HCT116 (cell line): ENCODE measurements at regions not wholly inside any gene's neighbourhood (a gene's known extent, or its start where the extent isn't known, plus 50 kb on each side); places are given as distances from the start of the nearest gene placed in this dataset.

Experiments used
- ATAC-seq: fragments of 200-7000 bp; cut with Tn5 transposase; 2 replicates; pipeline ENCODE4 v1.9.1; 2020; ENCODE audit warnings: mild to moderate bottlenecking, moderate library complexity
- BruUV-seq: library from RNA; stranded (reverse); fragments of 400-500 nt; replicated peaks from 2 replicates; lab custom pipeline; 2021; lab: Mats Ljungman, UMichigan
- CTCF ChIA-PET: fragments of 300-600 bp; sonication (Branson Sonifier 250); formaldehyde crosslinking; loops from one replicate; lab custom pipeline; 2021; ENCODE audit warnings: antibody characterized with exemption; lab: Charles Lee
- POLR2A ChIA-PET: fragments of 300-600, 350-600 bp; sonication (Branson Sonifier 250); formaldehyde crosslinking; loops from one replicate; lab custom pipeline; 2021; ENCODE audit warnings: antibody characterized with exemption; lab: Charles Lee
- RAD21 ChIA-PET, 2 experiments: fragments of 300-600 bp; sonication (Branson Sonifier 250); formaldehyde crosslinking; loops; one replicate each; lab custom pipeline; 2023; ENCODE audit warnings: low total read pairs in 2 of 2; ENCODE audit not compliant: uncharacterized antibody in 2 of 2, unreplicated experiment in 2 of 2, low non-redundant PET in 1 of 2; lab: Charles Lee
- DNase-seq: peaks from one replicate; pipeline ENCODE4 v3.0.0-alpha.2; 2010; ENCODE audit warnings: low read depth, low spot score
- H2AFZ ChIP-seq: fragments of 200-600 bp; shearing (Covaris generic), sonication (generic); 2 replicates; pipeline ENCODE4 v1.6.1; 2017; ENCODE audit warnings: low read depth, mixed run types, mixed read lengths, antibody characterized with exemption, low read length; ENCODE audit not compliant: poor library complexity, severe bottlenecking
- H3K27ac ChIP-seq: 2 replicates; pipeline ENCODE4 v1.5.1; 2012; ENCODE audit warnings: low read depth, low read length
- H3K27me3 ChIP-seq: fragments of 200-600 bp; sonication (generic); 2 replicates; pipeline ENCODE4 v1.6.1; 2016; ENCODE audit warnings: mixed run types, low read length, mixed read lengths; ENCODE audit not compliant: insufficient read depth
- H3K36me3 ChIP-seq, 2 experiments: fragments of 200-500 bp in 1 of 2; fragments of 200-600 bp in 1 of 2; sonication (Bioruptor generic) in 1 of 2; sonication (generic) in 1 of 2; 2 replicates each; pipeline versions ENCODE4 v1.5.1 to v1.6.1; 2014 to 2016; ENCODE audit warnings: low read length in 2 of 2, inconsistent platforms in 1 of 2, mixed read lengths in 1 of 2, mixed run types in 1 of 2; ENCODE audit not compliant: insufficient read depth in 2 of 2, control insufficient read depth in 1 of 2
- H3K4me1 ChIP-seq, 2 experiments: fragments of 200-600 bp in 1 of 2; sonication (generic) in 1 of 2; 2 replicates each; pipeline versions ENCODE4 v1.5.1 to v1.6.1; 2012 to 2017; ENCODE audit warnings: low read length in 2 of 2, inconsistent platforms in 1 of 2, mild to moderate bottlenecking in 1 of 2, mixed read lengths in 1 of 2, mixed run types in 1 of 2, moderate library complexity in 1 of 2; ENCODE audit not compliant: insufficient read depth in 2 of 2, control insufficient read depth in 1 of 2
- H3K4me2 ChIP-seq: fragments of 200-600 bp; sonication (generic); 2 replicates; pipeline ENCODE4 v1.6.1; 2017; ENCODE audit warnings: mixed run types, low read length, mixed read lengths
- H3K4me3 ChIP-seq, 2 experiments: fragments of 200-600 bp in 1 of 2; sonication (generic) in 1 of 2; replicated peaks in 1 of 2; 2 replicates each; pipeline ENCODE4 v1.5.1; 2011 to 2016; ENCODE audit warnings: low read length in 2 of 2, control low read depth in 1 of 2, low read depth in 1 of 2, mild to moderate bottlenecking in 1 of 2, mixed read lengths in 1 of 2, mixed run types in 1 of 2
- H3K79me2 ChIP-seq: fragments of 200-600 bp; sonication (generic); 2 replicates; pipeline ENCODE4 v1.6.1; 2017; ENCODE audit warnings: mild to moderate bottlenecking, mixed run types, low read length, moderate library complexity, mixed read lengths; ENCODE audit not compliant: insufficient read depth
- H3K9ac ChIP-seq: fragments of 200-600 bp; sonication (generic); 2 replicates; pipeline ENCODE4 v1.6.1; 2016; ENCODE audit warnings: low read length, mixed read lengths
- H3K9me2 ChIP-seq: fragments of 200-600 bp; sonication (generic), shearing (Covaris generic); 2 replicates; pipeline ENCODE4 v1.6.1; 2017; ENCODE audit warnings: mixed run types, mild to moderate bottlenecking, moderate library complexity; ENCODE audit not compliant: insufficient read depth
- H3K9me3 ChIP-seq, 2 experiments: fragments of 200-500 bp in 1 of 2; fragments of 200-600 bp in 1 of 2; sonication (Bioruptor generic) in 1 of 2; sonication (generic) in 1 of 2; 2 replicates each; pipeline ENCODE4 v1.6.1; 2014 to 2017; ENCODE audit warnings: low read length in 2 of 2, mixed read lengths in 2 of 2, inconsistent platforms in 1 of 2, low read depth in 1 of 2, mild to moderate bottlenecking in 1 of 2, mixed run types in 1 of 2, moderate library complexity in 1 of 2; ENCODE audit not compliant: control insufficient read depth in 1 of 2, insufficient read depth in 1 of 2
- H4K20me1 ChIP-seq: fragments of 200-600 bp; sonication (generic), shearing (Covaris generic); 2 replicates; pipeline ENCODE4 v1.6.1; 2017; ENCODE audit warnings: mixed run types, mild to moderate bottlenecking, moderate library complexity; ENCODE audit not compliant: insufficient read depth
- CBX3 ChIP-seq: IDR thresholded peaks from 2 replicates; pipeline ENCODE4 v1.6.1; 2012; ENCODE audit warnings: low read depth
- EGR1 ChIP-seq: IDR thresholded peaks from 2 replicates; pipeline ENCODE4 v1.6.1; 2012; ENCODE audit warnings: low read depth
- ELF1 ChIP-seq: IDR thresholded peaks from 2 replicates; pipeline ENCODE4 v1.6.1; 2012; ENCODE audit warnings: low read depth, borderline replicate concordance
- JUND ChIP-seq: IDR thresholded peaks from 2 replicates; pipeline ENCODE4 v1.6.1; 2012
- POLR2A ChIP-seq: IDR thresholded peaks from 2 replicates; pipeline ENCODE4 v1.7.0; 2011; ENCODE audit warnings: borderline replicate concordance; ENCODE audit not compliant: insufficient read depth, insufficient read length; ENCODE audit errors: extremely low read depth
- SIN3A ChIP-seq: IDR thresholded peaks from 2 replicates; pipeline ENCODE4 v1.6.1; 2012; ENCODE audit warnings: low read depth
- SRF ChIP-seq: IDR thresholded peaks from 2 replicates; pipeline ENCODE4 v1.6.1; 2012; ENCODE audit warnings: low read depth
- ZBTB33 ChIP-seq: IDR thresholded peaks from 2 replicates; pipeline ENCODE4 v1.6.1; 2011; ENCODE audit warnings: mild to moderate bottlenecking, low read length, moderate library complexity; ENCODE audit not compliant: insufficient replicate concordance; ENCODE audit errors: extremely low read depth
- intact Hi-C: fragments of 100-400 bp; cut with micrococcal nuclease; formaldehyde crosslinking; loops from 2 replicates; pipeline ENCODE4 v1.10.0; 2022
- TF ChIP-seq, protein P1 (sequence below): IDR thresholded peaks from 2 replicates; pipeline ENCODE4 v1.6.1; 2012
- TF ChIP-seq, protein P2 (sequence below): IDR thresholded peaks from 2 replicates; pipeline ENCODE4 v1.6.1; 2012
- TF ChIP-seq, protein P3 (sequence below): IDR thresholded peaks from 2 replicates; pipeline ENCODE4 v1.6.1; 2012; ENCODE audit warnings: low read depth
- TF ChIP-seq, protein P4 (sequence below), 3 experiments: fragments of 200-600 bp in 1 of 3; sonication (generic) in 1 of 3; IDR thresholded peaks in 2 of 3; conservative IDR thresholded peaks in 1 of 3; 2 replicates each; pipeline ENCODE4 v1.5.1; 2012 to 2017; ENCODE audit warnings: low read depth in 2 of 3, low read length in 2 of 3, antibody characterized with exemption in 1 of 3, borderline replicate concordance in 1 of 3, control low read depth in 1 of 3, mild to moderate bottlenecking in 1 of 3, mixed read lengths in 1 of 3, mixed run types in 1 of 3, moderate library complexity in 1 of 3; ENCODE audit not compliant: insufficient read depth in 1 of 3

DNA sequence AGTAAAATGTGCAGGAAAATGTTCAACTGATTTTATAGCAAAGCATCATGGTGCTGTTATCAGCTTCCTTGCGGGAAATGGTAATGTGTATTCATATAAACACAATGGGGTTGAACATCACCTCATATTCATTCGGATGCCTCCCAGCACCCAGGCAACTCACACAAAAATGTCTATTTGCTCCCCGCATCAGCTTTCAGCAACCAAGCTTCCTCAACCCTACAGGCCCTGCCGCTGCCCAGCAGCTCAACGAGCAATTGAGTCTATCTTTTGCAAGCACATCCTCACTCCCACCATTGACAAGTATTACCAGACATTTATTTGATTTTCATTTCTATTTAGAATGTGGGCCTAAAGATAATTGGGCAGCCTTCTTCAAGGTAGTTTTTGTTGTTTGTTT, 2161.4 kb upstream of the PIK3C3 start:
- no peak overlapping the region for H3K4me3 ChIP-seq
- ChIA-PET POLR2A (no interaction called here), RAD21 (no interaction called here), CTCF (no interaction called here)
- no peaks in the 10 kb centered on the region for H3K36me3 ChIP-seq
- no peaks in the 10 kb centered on the region for H3K9me3 ChIP-seq
- no peak overlapping the region for H3K27ac ChIP-seq
- intact Hi-C loops = no loop called here
- no peak overlapping the region for H3K4me2 ChIP-seq
- H2AFZ ChIP-seq = no peak overlapping the region
- no peak for TF ChIP-seq ZBTB33
- TF ChIP-seq, protein P1, sequence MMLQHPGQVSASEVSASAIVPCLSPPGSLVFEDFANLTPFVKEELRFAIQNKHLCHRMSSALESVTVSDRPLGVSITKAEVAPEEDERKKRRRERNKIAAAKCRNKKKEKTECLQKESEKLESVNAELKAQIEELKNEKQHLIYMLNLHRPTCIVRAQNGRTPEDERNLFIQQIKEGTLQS = no peak
- no peak for TF ChIP-seq EGR1
- TF ChIP-seq, protein P2, sequence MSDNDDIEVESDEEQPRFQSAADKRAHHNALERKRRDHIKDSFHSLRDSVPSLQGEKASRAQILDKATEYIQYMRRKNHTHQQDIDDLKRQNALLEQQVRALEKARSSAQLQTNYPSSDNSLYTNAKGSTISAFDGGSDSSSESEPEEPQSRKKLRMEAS = no peak
- no peak for TF ChIP-seq SIN3A
- no TSS peak for BruUV-seq
- no peaks in the 10 kb centered on the region for H3K9me2 ChIP-seq
- no peak for ATAC-seq
- peaks cover 77% of the 10 kb centered on the region for H3K79me2 ChIP-seq
- no peaks in the 10 kb centered on the region for H3K27me3 ChIP-seq
- no peak for DNase-seq
- H4K20me1 ChIP-seq = no peaks in the 10 kb centered on the region
- H3K4me1 ChIP-seq = peaks cover 0 to under 1% of the 10 kb centered on the region in 2 experiments; a peak in 1 of 4 replicates
- H3K9ac ChIP-seq = no peak overlapping the region

- DNase-seq (no peak), ATAC-seq (no peak)
- BruUV-seq = no TSS peak
- Histone ChIP-seq H2AFZ (no peak overlapping the region), H3K9me2 (no peaks in the 10 kb centered on the region), H3K36me3 (no peaks in the 10 kb centered on the region), H3K4me2 (no peak overlapping the region), H3K27me3 (no peaks in the 10 kb centered on the region), H3K9ac (no peak overlapping the region), H3K27ac (no peak overlapping the region), H3K79me2 (peaks cover 60% of the 10 kb centered on the region), H3K4me1 (no peaks in the 10 kb centered on the region), H3K4me3 (no peak overlapping the region), H3K9me3 (no peaks in the 10 kb centered on the region), H4K20me1 (no peaks in the 10 kb centered on the region)
- RAD21 ChIA-PET = no interaction called here
- CTCF ChIA-PET = no interaction called here
- intact Hi-C loops = no loop called here
- POLR2A ChIA-PET = no interaction called here
- no peak for TF ChIP-seq POLR2A
- TF ChIP-seq, protein P2 = no peak
- no peak for TF ChIP-seq JUND
- TF ChIP-seq EGR1 = no peak
- TF ChIP-seq, protein P3, sequence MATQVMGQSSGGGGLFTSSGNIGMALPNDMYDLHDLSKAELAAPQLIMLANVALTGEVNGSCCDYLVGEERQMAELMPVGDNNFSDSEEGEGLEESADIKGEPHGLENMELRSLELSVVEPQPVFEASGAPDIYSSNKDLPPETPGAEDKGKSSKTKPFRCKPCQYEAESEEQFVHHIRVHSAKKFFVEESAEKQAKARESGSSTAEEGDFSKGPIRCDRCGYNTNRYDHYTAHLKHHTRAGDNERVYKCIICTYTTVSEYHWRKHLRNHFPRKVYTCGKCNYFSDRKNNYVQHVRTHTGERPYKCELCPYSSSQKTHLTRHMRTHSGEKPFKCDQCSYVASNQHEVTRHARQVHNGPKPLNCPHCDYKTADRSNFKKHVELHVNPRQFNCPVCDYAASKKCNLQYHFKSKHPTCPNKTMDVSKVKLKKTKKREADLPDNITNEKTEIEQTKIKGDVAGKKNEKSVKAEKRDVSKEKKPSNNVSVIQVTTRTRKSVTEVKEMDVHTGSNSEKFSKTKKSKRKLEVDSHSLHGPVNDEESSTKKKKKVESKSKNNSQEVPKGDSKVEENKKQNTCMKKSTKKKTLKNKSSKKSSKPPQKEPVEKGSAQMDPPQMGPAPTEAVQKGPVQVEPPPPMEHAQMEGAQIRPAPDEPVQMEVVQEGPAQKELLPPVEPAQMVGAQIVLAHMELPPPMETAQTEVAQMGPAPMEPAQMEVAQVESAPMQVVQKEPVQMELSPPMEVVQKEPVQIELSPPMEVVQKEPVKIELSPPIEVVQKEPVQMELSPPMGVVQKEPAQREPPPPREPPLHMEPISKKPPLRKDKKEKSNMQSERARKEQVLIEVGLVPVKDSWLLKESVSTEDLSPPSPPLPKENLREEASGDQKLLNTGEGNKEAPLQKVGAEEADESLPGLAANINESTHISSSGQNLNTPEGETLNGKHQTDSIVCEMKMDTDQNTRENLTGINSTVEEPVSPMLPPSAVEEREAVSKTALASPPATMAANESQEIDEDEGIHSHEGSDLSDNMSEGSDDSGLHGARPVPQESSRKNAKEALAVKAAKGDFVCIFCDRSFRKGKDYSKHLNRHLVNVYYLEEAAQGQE = no peak
- TF ChIP-seq, protein P4, sequence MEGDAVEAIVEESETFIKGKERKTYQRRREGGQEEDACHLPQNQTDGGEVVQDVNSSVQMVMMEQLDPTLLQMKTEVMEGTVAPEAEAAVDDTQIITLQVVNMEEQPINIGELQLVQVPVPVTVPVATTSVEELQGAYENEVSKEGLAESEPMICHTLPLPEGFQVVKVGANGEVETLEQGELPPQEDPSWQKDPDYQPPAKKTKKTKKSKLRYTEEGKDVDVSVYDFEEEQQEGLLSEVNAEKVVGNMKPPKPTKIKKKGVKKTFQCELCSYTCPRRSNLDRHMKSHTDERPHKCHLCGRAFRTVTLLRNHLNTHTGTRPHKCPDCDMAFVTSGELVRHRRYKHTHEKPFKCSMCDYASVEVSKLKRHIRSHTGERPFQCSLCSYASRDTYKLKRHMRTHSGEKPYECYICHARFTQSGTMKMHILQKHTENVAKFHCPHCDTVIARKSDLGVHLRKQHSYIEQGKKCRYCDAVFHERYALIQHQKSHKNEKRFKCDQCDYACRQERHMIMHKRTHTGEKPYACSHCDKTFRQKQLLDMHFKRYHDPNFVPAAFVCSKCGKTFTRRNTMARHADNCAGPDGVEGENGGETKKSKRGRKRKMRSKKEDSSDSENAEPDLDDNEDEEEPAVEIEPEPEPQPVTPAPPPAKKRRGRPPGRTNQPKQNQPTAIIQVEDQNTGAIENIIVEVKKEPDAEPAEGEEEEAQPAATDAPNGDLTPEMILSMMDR (IDR thresholded peaks at IDR 0.05 in 2 of 3, conservative IDR thresholded peaks at IDR 0.05 in 1 of 3; ENCODE audit: borderline replicate concordance in 1 of 3, insufficient read depth in 1 of 3, low read depth in 2 of 3, low read length in 2 of 3) = no peak
- no peak for TF ChIP-seq CBX3
- TF ChIP-seq SRF = no peak
- no peak for TF ChIP-seq SIN3A
- no peak for TF ChIP-seq ELF1
Measured at GRCh38 chr18:39788383-39788782, 2166.7 kb upstream of the PIK3C3 start.
